ENCODE measurements at regions not wholly inside any gene's neighbourhood (a gene's known extent, or its start where the extent isn't known, plus 50 kb on each side); places are given as distances from the start of the nearest gene placed in this dataset.

GRCh38 chr5:125517973-125518550, 771.6 kb upstream of the ZNF608 start:
- TF ChIP-seq YY1 (IDR thresholded peaks at IDR 0.05; ENCODE audit: insufficient read depth, insufficient read length) (no peak), SUZ12 (IDR thresholded peaks at IDR 0.05; ENCODE audit: extremely low read depth, insufficient read depth, insufficient read length) (no peak)
